ENCODE measurements at regions not wholly inside any gene's neighbourhood (a gene's known extent, or its start where the extent isn't known, plus 50 kb on each side); places are given as distances from the start of the nearest gene placed in this dataset.
"Not testable (repeated sequence)": the region's sequence is repeated elsewhere in the genome, so short reads cannot be mapped to it uniquely, and the experiment has no call there.

DNA sequence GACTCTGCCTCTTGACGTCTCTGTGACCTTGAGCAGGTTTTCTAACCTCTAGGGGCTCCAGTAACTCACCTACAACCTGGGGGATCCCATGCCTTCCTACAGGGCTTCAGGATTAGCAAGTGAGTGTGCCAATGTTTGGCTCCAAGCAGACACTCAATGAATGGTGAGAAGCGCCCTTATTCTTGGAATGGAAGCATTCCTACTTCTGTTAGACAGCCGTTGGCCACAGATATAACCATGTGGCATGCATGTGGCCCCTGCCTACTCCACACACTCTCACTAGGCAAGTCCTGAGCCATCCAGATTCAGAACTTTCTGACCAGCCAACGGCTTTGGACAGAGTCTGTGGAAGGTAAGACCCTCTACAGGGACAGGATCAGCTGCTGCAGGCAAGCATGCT lies 108.9 kb upstream of the LYZL2 start:
- H3K27ac Mint-ChIP-seq: no peak overlapping the region
- no peak for ATAC-seq
- H3K9me3 Mint-ChIP-seq: no peaks in the 10 kb centered on the region

DNA sequence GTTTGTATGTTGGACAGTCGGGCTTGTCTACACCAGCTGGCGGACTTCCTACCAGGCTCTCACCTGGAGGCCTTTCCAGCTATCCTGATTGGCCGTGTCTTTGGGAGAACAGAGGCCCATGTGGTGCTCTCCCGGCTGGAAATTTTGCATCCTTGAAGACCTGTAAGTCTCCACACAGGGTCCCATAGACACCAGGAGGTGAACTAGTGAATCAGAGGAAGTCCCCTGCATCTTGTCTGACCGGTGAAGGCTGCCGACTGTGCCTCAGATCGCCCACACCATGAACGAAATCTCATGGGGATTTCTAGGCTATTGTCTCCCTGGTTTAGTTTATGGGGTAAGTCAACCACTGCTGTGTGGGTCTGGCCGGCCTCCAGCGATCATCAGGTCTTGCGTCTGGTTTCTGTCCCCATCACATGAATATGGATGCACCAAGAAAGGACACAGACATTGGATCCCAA lies 108.4 kb upstream of the LYZL2 start:
- Mint-ChIP-seq H3K9me3 (no peaks in the 10 kb centered on the region), H3K27me3 (peaks cover 0 to 3% of the 10 kb centered on the region in 2 donors), H3K4me1 (ENCODE audit: low read depth in 2 of 2) (peaks cover 0 to 19% of the 10 kb centered on the region in 2 donors), H3K36me3 (peaks cover 5% of the 10 kb centered on the region), H3K27ac (no peak overlapping the region), H3K4me3 (no peak overlapping the region)
- DNase-seq (ENCODE audit: low spot score) (no peak), ATAC-seq (no peak)

More for the DNA sequence above, 108.9 kb upstream of the LYZL2 start:
- peaks cover 5% of the 10 kb centered on the region for H3K36me3 Mint-ChIP-seq
- peaks cover 0 to 3% of the 10 kb centered on the region in 2 donors for H3K27me3 Mint-ChIP-seq
- H3K4me1 Mint-ChIP-seq (ENCODE audit: low read depth in 2 of 2): peaks cover 0 to 19% of the 10 kb centered on the region in 2 donors
- H3K4me3 Mint-ChIP-seq: no peak overlapping the region
- no peak for DNase-seq (ENCODE audit: low spot score)

DNA sequence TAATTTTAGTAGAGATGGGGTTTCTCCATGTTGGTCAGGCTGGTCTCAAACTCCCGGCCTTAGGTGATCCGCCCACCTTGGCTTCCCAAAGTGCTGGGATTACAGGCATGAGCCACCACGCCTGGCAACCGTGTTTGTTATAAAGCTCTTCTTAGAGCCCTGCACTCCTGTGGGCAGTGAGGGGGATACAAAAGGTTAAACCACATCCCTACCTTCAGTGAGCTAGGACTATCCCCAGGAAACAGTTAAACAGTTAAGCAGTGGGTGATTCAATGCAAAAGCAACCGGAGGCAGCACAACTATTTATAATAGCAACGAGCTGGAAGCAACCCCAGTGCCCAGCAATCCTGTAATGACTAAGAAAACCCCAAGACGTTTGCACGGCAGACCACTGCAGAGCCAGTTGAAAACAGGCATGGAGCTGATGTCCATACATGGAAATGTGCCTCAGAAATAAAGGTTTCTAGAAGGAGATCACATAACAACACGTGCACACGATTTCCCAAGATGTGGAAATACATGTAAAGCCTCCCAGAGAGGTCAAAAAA lies 107.2 kb upstream of the LYZL2 start:
- Mint-ChIP-seq H3K4me3 (peak overlapping the region; percentile 66), H3K36me3 (peaks cover 5% of the 10 kb centered on the region), H3K27ac (peak overlapping the region; percentile 23 to 77), H3K9me3 (no peaks in the 10 kb centered on the region), H3K27me3 (peaks cover 0 to 6% of the 10 kb centered on the region in 2 donors), H3K4me1 (ENCODE audit: low read depth in 2 of 2) (peaks cover 0 to 12% of the 10 kb centered on the region in 2 donors)
- ATAC-seq (peak; percentile 75 to 94), DNase-seq (ENCODE audit: low spot score) (no peak)

DNA sequence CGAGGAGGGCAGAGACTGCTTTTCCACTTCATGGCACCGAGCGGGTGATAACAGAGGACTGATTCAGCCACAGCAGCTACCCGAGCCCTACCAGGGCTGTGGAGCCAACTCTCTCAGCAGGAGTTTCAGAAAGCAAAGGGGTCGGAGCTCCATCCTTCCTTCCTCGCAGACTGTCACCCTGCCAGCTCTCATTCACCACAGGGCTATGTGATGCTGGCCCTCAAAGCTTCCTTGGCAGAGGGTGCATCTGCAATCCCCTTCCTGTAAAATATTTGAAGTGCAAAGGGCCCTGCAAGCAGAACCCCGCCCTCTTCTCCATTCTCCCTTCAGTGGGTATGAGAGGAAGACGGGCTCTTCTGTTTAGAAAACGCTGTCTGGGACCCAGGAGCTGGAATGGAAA lies 105.3 kb upstream of the LYZL2 start:
- Mint-ChIP-seq H3K36me3 (peaks cover 5% of the 10 kb centered on the region), H3K27me3 (peaks cover 0 to 6% of the 10 kb centered on the region in 2 donors), H3K4me1 (ENCODE audit: low read depth in 2 of 2) (peaks cover 0 to 12% of the 10 kb centered on the region in 2 donors), H3K4me3 (no peak overlapping the region), H3K9me3 (no peaks in the 10 kb centered on the region), H3K27ac (no peak overlapping the region)
- no peak for DNase-seq (ENCODE audit: low spot score)
- no peak for ATAC-seq

DNA sequence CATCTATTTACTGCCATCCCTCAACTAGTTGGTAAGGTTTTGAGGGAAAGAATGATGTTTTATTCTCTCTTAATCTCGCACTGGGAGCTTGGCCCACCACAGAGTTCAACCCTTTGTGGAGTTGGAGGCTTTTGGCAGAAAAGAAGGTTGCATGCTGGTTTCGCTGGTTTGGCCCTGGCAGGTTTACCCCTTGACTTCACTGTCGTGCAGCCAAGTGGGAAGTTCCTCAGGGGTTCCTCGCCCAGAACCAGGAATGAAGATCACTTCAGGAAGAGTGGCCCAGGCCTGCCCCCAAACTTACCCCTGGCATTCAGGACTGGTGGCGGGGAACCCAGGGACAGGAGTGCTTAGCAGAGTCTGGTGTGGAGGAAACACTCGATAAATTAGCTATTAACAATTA lies 103.1 kb upstream of the LYZL2 start:
- H3K36me3 Mint-ChIP-seq: peaks cover 5% of the 10 kb centered on the region
- no peak for DNase-seq (ENCODE audit: low spot score)

DNA sequence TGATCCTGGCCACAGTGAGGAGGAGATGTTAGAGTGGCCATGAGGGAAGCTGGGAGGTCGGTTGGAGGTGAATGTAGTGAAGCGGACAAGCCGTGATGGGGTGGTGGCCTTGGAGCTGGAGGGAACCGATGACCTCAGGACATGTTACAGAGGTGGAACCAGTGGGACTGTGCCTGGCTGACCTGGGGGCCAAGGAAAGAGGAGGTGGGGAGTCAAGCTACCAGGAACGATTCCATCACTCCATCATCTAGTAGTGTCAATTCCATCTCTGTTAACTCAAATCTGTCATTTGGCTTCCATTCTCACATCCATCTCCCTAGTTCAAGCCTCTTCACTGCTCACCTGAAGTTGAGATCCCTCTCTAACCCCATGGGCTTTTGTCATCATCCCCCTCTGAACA lies 102.4 kb upstream of the LYZL2 start:
- Mint-ChIP-seq H3K4me1 (ENCODE audit: low read depth in 2 of 2) (peaks cover 0 to 9% of the 10 kb centered on the region in 2 donors), H3K27me3 (peaks cover 0 to 4% of the 10 kb centered on the region in 2 donors), H3K4me3 (no peak overlapping the region), H3K36me3 (peaks cover 2% of the 10 kb centered on the region), H3K9me3 (no peaks in the 10 kb centered on the region), H3K27ac (no peak overlapping the region)
- DNase-seq (ENCODE audit: low spot score) (no peak), ATAC-seq (no peak)

More for the DNA sequence above, 103.1 kb upstream of the LYZL2 start:
- Mint-ChIP-seq H3K4me3 (no peak overlapping the region), H3K27me3 (peaks cover 0 to 6% of the 10 kb centered on the region in 2 donors), H3K4me1 (ENCODE audit: low read depth in 2 of 2) (peaks cover 0 to 12% of the 10 kb centered on the region in 2 donors), H3K27ac (no peak overlapping the region), H3K9me3 (no peaks in the 10 kb centered on the region)
- no peak for ATAC-seq

DNA sequence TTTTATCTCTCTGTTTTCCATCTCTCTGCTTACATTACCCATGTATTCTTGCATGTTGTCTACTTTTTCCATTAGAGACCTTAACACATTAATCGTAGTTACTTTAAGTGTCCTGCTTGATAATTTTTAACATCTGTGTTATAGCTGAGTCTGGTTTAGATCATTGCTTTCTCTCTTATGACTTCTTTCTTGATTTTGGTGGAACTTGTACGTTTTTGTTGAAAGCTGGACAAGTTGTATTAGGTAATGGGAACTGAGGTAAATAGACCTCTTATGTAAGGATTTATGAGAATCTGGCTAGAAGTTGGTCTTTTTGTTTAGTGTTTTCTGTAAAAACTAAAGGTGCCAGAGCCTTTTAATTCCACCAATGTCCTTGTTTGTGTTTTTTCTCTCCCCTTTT lies 100.8 kb upstream of the LYZL2 start:
- ATAC-seq (no peak), DNase-seq (ENCODE audit: low spot score) (no peak)
- no peak overlapping the region for H3K4me3 Mint-ChIP-seq
- no peaks in the 10 kb centered on the region for H3K36me3 Mint-ChIP-seq
- no peaks in the 10 kb centered on the region for H3K9me3 Mint-ChIP-seq
- H3K4me1 Mint-ChIP-seq (ENCODE audit: low read depth in 2 of 2): no peaks in the 10 kb centered on the region
- peaks cover 0 to 3% of the 10 kb centered on the region in 2 donors for H3K27me3 Mint-ChIP-seq
- H3K27ac Mint-ChIP-seq: no peak overlapping the region

DNA sequence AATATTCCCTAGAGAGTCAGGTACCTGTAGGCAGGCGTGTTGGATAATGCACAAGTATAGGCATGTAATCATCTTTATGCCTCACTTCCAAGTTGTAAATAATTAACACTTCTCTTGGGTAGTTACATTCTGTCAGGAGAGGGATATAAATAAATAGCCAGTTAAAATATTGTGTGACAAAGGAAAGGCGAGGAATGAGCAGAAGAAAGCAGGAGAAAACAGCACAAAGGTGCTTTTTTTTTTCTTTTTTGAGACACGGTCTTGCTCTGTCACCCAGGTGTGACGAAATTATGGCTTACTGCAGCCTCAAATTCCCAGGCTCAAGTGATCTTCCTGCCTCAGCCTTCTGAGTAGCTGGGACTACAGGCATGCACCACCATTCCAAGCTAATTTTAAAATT lies 99.2 kb upstream of the LYZL2 start:
- DNase-seq (ENCODE audit: low spot score) (no peak), ATAC-seq (no peak)
- Mint-ChIP-seq H3K4me3 (no peak overlapping the region), H3K27me3 (peaks cover 0 to 3% of the 10 kb centered on the region in 2 donors), H3K4me1 (ENCODE audit: low read depth in 2 of 2) (no peaks in the 10 kb centered on the region), H3K9me3 (no peaks in the 10 kb centered on the region), H3K36me3 (no peaks in the 10 kb centered on the region), H3K27ac (no peak overlapping the region)

DNA sequence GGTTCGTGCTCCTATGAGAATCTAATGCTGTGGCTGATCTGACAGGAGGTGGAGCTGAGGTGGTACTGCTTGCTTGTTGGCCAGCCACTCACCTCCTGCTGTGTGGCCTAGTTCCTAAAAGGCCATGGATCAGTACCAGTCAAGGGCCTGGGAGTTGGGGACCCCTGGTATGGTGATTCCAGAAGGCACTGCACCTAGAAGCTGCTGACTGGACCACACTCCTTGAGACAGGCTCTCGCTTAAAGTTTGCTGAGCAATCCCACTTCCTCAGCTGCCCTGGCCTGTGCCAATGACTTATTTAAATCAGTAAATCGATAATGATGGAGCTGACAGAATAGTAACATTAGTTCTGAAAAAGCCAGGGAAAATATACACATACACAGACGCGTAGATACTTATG lies 98.6 kb upstream of the LYZL2 start:
- ATAC-seq (no peak), DNase-seq (ENCODE audit: low spot score) (no peak)
- H3K27me3 Mint-ChIP-seq: peaks cover 0 to 3% of the 10 kb centered on the region in 2 donors
- H3K36me3 Mint-ChIP-seq: no peaks in the 10 kb centered on the region
- no peaks in the 10 kb centered on the region for H3K9me3 Mint-ChIP-seq
- H3K27ac Mint-ChIP-seq: no peak overlapping the region
- H3K4me3 Mint-ChIP-seq: no peak overlapping the region
- no peaks in the 10 kb centered on the region for H3K4me1 Mint-ChIP-seq (ENCODE audit: low read depth in 2 of 2)

DNA sequence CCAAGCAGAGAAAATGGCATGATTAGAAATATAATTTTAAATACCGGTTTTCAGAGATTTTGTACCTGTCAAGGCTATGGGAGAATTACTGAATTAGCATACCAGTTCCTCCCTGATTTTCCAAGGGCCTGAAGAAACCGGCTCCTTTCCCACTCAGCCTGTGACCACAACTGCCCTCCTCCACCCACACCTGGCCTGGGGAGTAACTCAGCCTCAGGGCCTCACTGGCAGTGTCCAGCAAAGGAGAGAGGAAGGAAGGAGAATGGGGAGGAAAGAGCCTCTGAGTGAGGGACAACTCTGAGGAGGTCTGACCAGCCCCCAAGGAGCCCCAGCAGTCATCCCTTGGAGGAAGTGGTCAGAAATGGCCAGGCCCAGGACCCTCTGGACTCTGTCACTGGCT lies 98.0 kb upstream of the LYZL2 start:
- Mint-ChIP-seq H3K36me3 (no peaks in the 10 kb centered on the region), H3K4me3 (no peak overlapping the region), H3K4me1 (ENCODE audit: low read depth in 2 of 2) (no peaks in the 10 kb centered on the region), H3K27ac (no peak overlapping the region), H3K9me3 (no peaks in the 10 kb centered on the region), H3K27me3 (peaks cover 0 to 2% of the 10 kb centered on the region in 2 donors)
- no peak for DNase-seq (ENCODE audit: low spot score)
- ATAC-seq: no peak

DNA sequence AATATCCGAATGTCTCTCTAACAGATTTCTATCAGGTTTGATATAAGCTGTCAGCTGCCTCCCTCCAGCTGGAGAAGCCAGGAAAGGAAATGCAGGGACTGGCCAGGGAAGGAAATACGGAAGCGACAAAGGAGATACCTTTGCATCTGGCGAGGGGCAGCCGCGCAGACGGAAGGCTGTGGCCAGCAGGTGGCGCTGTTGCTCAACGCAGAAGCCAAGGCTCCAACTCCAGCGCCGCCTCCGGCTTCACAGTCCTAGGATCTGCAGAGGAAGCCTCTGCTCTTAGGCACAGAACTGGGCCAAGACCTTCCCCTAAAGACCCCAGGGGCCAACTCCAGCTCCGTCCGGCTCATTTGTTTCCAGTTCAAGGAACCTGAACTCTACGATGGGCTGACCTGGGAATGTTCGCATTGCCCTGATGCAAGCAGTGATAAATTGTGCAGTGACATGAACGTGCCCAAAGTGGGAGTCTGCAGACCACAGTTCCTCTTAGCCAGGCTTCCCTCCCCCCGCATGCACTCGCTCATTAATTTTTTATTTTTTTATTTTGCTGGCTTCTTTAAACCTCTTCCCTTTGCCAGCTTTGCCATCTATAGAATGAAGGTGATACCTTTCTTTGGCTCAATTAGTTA lies 97.3 kb upstream of the LYZL2 start:
- DNase-seq (ENCODE audit: low spot score): peak; percentile 72
- not testable (repeated sequence) for H3K27me3 Mint-ChIP-seq; H3K36me3 Mint-ChIP-seq; H3K4me1 Mint-ChIP-seq (ENCODE audit: low read depth in 2 of 2); H3K4me3 Mint-ChIP-seq; H3K27ac Mint-ChIP-seq; H3K9me3 Mint-ChIP-seq
- ATAC-seq: peak; percentile 82 to 83

DNA sequence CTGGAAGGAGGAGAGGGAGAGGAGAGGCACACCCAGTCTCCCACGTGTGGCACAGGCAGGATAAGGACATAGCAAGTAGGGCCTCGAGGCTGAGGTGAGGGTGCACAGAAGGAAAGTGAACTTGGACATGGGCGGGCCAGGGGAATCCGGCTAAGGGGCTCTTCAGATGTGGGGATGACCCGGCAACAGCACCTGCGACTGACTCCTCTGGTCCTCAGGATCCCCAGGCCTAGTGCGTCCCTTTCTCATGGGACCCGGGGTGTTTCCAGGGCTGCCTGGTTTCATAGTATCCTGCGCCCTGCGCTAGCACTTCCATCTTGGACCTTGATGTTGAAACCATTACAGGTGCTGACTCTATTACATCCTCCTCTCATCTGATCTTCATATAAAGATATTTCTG lies 96.1 kb upstream of the LYZL2 start:
- ATAC-seq (no peak), DNase-seq (ENCODE audit: low spot score) (no peak)
- Mint-ChIP-seq H3K4me1 (ENCODE audit: low read depth in 2 of 2) (no peaks in the 10 kb centered on the region), H3K27ac (no peak overlapping the region), H3K4me3 (no peak overlapping the region), H3K27me3 (peaks cover 0 to 2% of the 10 kb centered on the region in 2 donors), H3K36me3 (no peaks in the 10 kb centered on the region), H3K9me3 (no peaks in the 10 kb centered on the region)

DNA sequence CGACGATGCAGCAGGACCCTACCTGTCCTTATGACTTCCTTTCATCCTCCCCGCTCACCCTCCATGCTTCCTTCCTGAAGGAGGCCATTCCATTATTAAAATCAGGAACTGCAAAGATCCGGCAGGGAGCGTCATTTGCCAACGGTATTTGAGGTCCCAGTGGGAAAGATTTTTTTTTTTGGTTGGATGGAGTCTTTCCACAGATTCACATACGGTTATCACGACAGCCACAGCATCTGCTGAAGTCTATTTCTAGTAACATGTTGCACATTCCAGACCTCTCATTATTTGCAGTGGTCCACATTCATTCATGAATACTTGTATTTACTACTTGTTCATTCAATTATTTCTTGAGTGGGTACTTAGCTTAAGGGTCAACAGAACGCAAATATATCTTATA lies 94.7 kb upstream of the LYZL2 start:
- Mint-ChIP-seq H3K27ac (no peak overlapping the region), H3K9me3 (no peaks in the 10 kb centered on the region), H3K36me3 (no peaks in the 10 kb centered on the region), H3K4me1 (ENCODE audit: low read depth in 2 of 2) (no peaks in the 10 kb centered on the region), H3K27me3 (peaks cover 0 to 5% of the 10 kb centered on the region in 2 donors), H3K4me3 (no peak overlapping the region)
- no peak for DNase-seq (ENCODE audit: low spot score)
- no peak for ATAC-seq

DNA sequence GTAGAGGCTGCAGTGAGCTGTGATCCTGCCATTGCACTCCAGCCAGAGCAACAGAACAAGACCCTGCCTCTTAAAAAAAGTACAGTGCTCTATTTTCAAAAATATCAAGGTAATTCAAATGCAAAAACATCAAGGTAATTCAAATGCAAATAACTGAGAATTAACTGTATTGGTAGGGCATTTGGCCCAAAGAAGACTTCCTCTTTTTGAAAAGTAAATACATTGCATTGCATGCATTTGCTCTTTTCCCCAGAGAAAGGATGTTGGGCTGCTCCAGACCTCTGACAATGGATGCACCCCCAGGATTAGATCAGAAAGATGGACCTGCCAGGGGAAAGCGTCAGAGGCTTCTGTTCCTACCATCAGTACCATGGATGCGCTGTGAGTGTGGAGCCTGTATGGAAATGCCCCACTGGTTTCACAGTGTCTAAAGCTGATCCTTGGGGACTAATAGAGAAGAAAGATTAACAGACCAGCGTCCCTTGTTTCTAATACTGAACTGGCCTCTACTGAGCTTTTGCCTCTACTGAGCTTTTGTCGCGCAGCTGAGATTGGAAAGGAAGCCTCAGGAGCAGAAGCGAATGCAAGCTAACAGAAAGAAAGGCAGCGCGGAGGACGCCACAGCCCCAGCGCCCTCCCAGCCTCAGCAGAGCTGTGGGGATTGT lies 93.5 kb upstream of the LYZL2 start:
- Mint-ChIP-seq H3K36me3 (no peaks in the 10 kb centered on the region), H3K27me3 (peaks cover 0 to 12% of the 10 kb centered on the region in 2 donors), H3K4me3 (no peak overlapping the region), H3K4me1 (ENCODE audit: low read depth in 2 of 2) (peaks cover 0 to 4% of the 10 kb centered on the region in 2 donors), H3K27ac (no peak overlapping the region), H3K9me3 (no peaks in the 10 kb centered on the region)
- ATAC-seq: no peak
- no peak for DNase-seq (ENCODE audit: low spot score)
